Tongue (tissue), 1 donor: ENCODE measurements at regions not wholly inside any gene's neighbourhood (a gene's known extent, or its start where the extent isn't known, plus 50 kb on each side); places are given as distances from the start of the nearest gene placed in this dataset.
"Not testable (repeated sequence)": the region's sequence is repeated elsewhere in the genome, so short reads cannot be mapped to it uniquely, and the experiment has no call there.

ENCODE experiments used
- DNase-seq: peaks from one replicate; pipeline ENCODE4 v3.0.0-alpha.2; 2015

- peak; percentile 4 for DNase-seq
Measured at GRCh38 chr14:37650356-37651037, 55.1 kb downstream of the TTC6 start.

- no peak for DNase-seq
Measured at GRCh38 chr14:37652042-37652441, 56.6 kb downstream of the TTC6 start.

- no peak for DNase-seq
Measured at GRCh38 chr14:37655418-37655817, 60.0 kb downstream of the TTC6 start.

GRCh38 chr14:37658156-37658555, 62.7 kb downstream of the TTC6 start:
- no peak for DNase-seq

- no peak for DNase-seq
Measured at GRCh38 chr14:37663498-37663897, 68.1 kb downstream of the TTC6 start.

- DNase-seq: no peak
Measured at GRCh38 chr14:37665479-37665878, 70.0 kb downstream of the TTC6 start.

GRCh38 chr14:37665951-37666350, 70.5 kb downstream of the TTC6 start:
- DNase-seq: no peak

GRCh38 chr14:37668646-37669045, 73.2 kb downstream of the TTC6 start:
- no peak for DNase-seq

- DNase-seq: no peak
Measured at GRCh38 chr14:37669242-37669641, 73.8 kb downstream of the TTC6 start.

- peak; percentile 10 for DNase-seq
Measured at GRCh38 chr14:37673439-37673838, 78.0 kb downstream of the TTC6 start.

GRCh38 chr14:37678916-37679315, 83.5 kb downstream of the TTC6 start:
- no peak for DNase-seq

GRCh38 chr14:37681486-37681885, 86.1 kb downstream of the TTC6 start:
- DNase-seq: no peak

- DNase-seq: not testable (repeated sequence)
Measured at GRCh38 chr14:37692680-37693079, 97.3 kb downstream of the TTC6 start.

- DNase-seq: not testable (repeated sequence)
Measured at GRCh38 chr14:37693420-37693819, 98.0 kb downstream of the TTC6 start.

GRCh38 chr14:37695866-37696265, 100.4 kb downstream of the TTC6 start:
- no peak for DNase-seq

- no peak for DNase-seq
Measured at GRCh38 chr14:37697489-37698121, 102.2 kb downstream of the TTC6 start.

GRCh38 chr14:37698840-37699777, 103.7 kb downstream of the TTC6 start:
- no peak for DNase-seq

GRCh38 chr14:37707716-37708115, 112.3 kb downstream of the TTC6 start:
- no peak for DNase-seq

GRCh38 chr14:37708481-37708880, 113.1 kb downstream of the TTC6 start:
- peak; percentile 5 for DNase-seq

- DNase-seq: peak; percentile 45
Measured at GRCh38 chr14:37709419-37710195, 114.2 kb downstream of the TTC6 start.

GRCh38 chr14:37711356-37711830, 116.0 kb downstream of the TTC6 start:
- no peak for DNase-seq
